ENCODE measurements at regions not wholly inside any gene's neighbourhood (a gene's known extent, or its start where the extent isn't known, plus 50 kb on each side); places are given as distances from the start of the nearest gene placed in this dataset.

- Histone ChIP-seq H3K4me1 (ENCODE audit: control insufficient read depth in 1 of 2, low read depth in 2 of 2) (peaks cover 14 to 27% of the 10 kb centered on the region in 2 donors), H3K27me3 (replicated peaks; ENCODE audit: insufficient read depth) (no peaks in the 10 kb centered on the region), H3K9me3 (no peaks in the 10 kb centered on the region), H3K4me3 (no peak overlapping the region), H3K36me3 (peaks cover 6% of the 10 kb centered on the region), H3K27ac (no peak overlapping the region)
- TF ChIP-seq CTCF (IDR thresholded peaks at IDR 0.05), result no peak
- DNase-seq (ENCODE audit: low spot score), result no peak
- no peak for ATAC-seq (ENCODE audit: insufficient number of reproducible peaks, low FRiP score, low read depth)
Measured at GRCh38 chr6:144476286-144476685, 191.2 kb downstream of the UTRN start.

- no peak for TF ChIP-seq CTCF (IDR thresholded peaks at IDR 0.05)
- H3K27ac ChIP-seq, result no peak overlapping the region
- peaks cover 6% of the 10 kb centered on the region for H3K36me3 ChIP-seq
- no peak for ATAC-seq (ENCODE audit: insufficient number of reproducible peaks, low FRiP score, low read depth)
- peaks cover 14 to 27% of the 10 kb centered on the region in 2 donors for H3K4me1 ChIP-seq (ENCODE audit: control insufficient read depth in 1 of 2, low read depth in 2 of 2)
- no peak for DNase-seq (ENCODE audit: low spot score)
- H3K9me3 ChIP-seq, result no peaks in the 10 kb centered on the region
- no peaks in the 10 kb centered on the region for H3K27me3 ChIP-seq (replicated peaks; ENCODE audit: insufficient read depth)
- no peak overlapping the region for H3K4me3 ChIP-seq
Measured at GRCh38 chr6:144477396-144477795, 192.3 kb downstream of the UTRN start.

GRCh38 chr6:144477856-144478255, 192.7 kb downstream of the UTRN start:
- Histone ChIP-seq H3K27me3 (replicated peaks; ENCODE audit: insufficient read depth) (no peaks in the 10 kb centered on the region), H3K9me3 (no peaks in the 10 kb centered on the region), H3K4me3 (no peak overlapping the region), H3K36me3 (peaks cover 6% of the 10 kb centered on the region), H3K27ac (no peak overlapping the region), H3K4me1 (ENCODE audit: control insufficient read depth in 1 of 2, low read depth in 2 of 2) (peaks cover 14 to 27% of the 10 kb centered on the region in 2 donors)
- ATAC-seq (ENCODE audit: insufficient number of reproducible peaks, low FRiP score, low read depth) (no peak), DNase-seq (ENCODE audit: low spot score) (no peak)
- TF ChIP-seq CTCF (IDR thresholded peaks at IDR 0.05), result no peak

- peak; percentile 2 for DNase-seq (ENCODE audit: low spot score)
- no peaks in the 10 kb centered on the region for H3K9me3 ChIP-seq
- ATAC-seq (ENCODE audit: insufficient number of reproducible peaks, low FRiP score, low read depth), result no peak
- H3K4me3 ChIP-seq, result no peak overlapping the region
- TF ChIP-seq CTCF (IDR thresholded peaks at IDR 0.05), result no peak
- peaks cover 14 to 27% of the 10 kb centered on the region in 2 donors for H3K4me1 ChIP-seq (ENCODE audit: control insufficient read depth in 1 of 2, low read depth in 2 of 2)
- peaks cover 6% of the 10 kb centered on the region for H3K36me3 ChIP-seq
- no peak overlapping the region for H3K27ac ChIP-seq
- no peaks in the 10 kb centered on the region for H3K27me3 ChIP-seq (replicated peaks; ENCODE audit: insufficient read depth)
Measured at GRCh38 chr6:144478483-144478882, 193.3 kb downstream of the UTRN start.

GRCh38 chr6:144479991-144480390, 194.9 kb downstream of the UTRN start:
- H3K4me1 ChIP-seq (ENCODE audit: control insufficient read depth in 1 of 2, low read depth in 2 of 2), result peaks cover 14 to 27% of the 10 kb centered on the region in 2 donors
- peaks cover under 1% of the 10 kb centered on the region for H3K36me3 ChIP-seq
- ATAC-seq (ENCODE audit: insufficient number of reproducible peaks, low FRiP score, low read depth), result peak; percentile 35
- no peaks in the 10 kb centered on the region for H3K9me3 ChIP-seq
- no peak for DNase-seq (ENCODE audit: low spot score)
- no peak overlapping the region for H3K4me3 ChIP-seq
- no peaks in the 10 kb centered on the region for H3K27me3 ChIP-seq (replicated peaks; ENCODE audit: insufficient read depth)
- no peak overlapping the region for H3K27ac ChIP-seq
- no peak for TF ChIP-seq CTCF (IDR thresholded peaks at IDR 0.05)
